OCI-LY7 (cell line): ENCODE measurements at regions not wholly inside any gene's neighbourhood (a gene's known extent, or its start where the extent isn't known, plus 50 kb on each side); places are given as distances from the start of the nearest gene placed in this dataset.

Experiments used
- BruUV-seq: library from RNA; stranded (reverse); fragments of 400-500 nt; replicated peaks from 2 replicates; lab custom pipeline; 2021; lab: Mats Ljungman, UMichigan
- CTCF ChIA-PET: fragments of 300-600 bp; sonication (Branson Sonifier 250); formaldehyde crosslinking; loops from one replicate; lab custom pipeline; 2022; ENCODE audit warnings: antibody characterized with exemption; ENCODE audit not compliant: unreplicated experiment; lab: Charles Lee
- POLR2A ChIA-PET: fragments of 300-600 bp; sonication (Branson Sonifier 250); formaldehyde crosslinking; loops from one replicate; lab custom pipeline; 2022; ENCODE audit warnings: antibody characterized with exemption; lab: Charles Lee
- DNase-seq: peaks from one replicate; pipeline ENCODE4 v3.0.0-alpha.2; 2015; ENCODE audit warnings: low spot score
- H2AFZ ChIP-seq: fragments of 200-600 bp; sonication (generic), shearing (Covaris generic); 2 replicates; pipeline ENCODE4 v1.6.1; 2014; ENCODE audit warnings: mild to moderate bottlenecking, antibody characterized with exemption, low read length, moderate library complexity
- H3K27ac ChIP-seq: fragments of 200-600 bp; sonication (generic); 2 replicates; pipeline ENCODE4 v1.5.1; 2014; ENCODE audit warnings: mixed run types, low read depth, mild to moderate bottlenecking, moderate library complexity, low read length, inconsistent platforms; ENCODE audit not compliant: poor library complexity, severe bottlenecking
- H3K36me3 ChIP-seq: fragments of 200-600 bp; sonication (generic); 2 replicates; pipeline ENCODE4 v1.6.1; 2014; ENCODE audit warnings: mild to moderate bottlenecking, antibody characterized with exemption, low read length, moderate library complexity, mixed read lengths; ENCODE audit not compliant: insufficient read depth
- H3K4me1 ChIP-seq: fragments of 200-600 bp; sonication (generic); 2 replicates; pipeline ENCODE4 v1.5.1; 2014; ENCODE audit warnings: mild to moderate bottlenecking, low read length; ENCODE audit not compliant: insufficient read depth, poor library complexity, severe bottlenecking
- H3K4me2 ChIP-seq: fragments of 200-600 bp; sonication (generic); 2 replicates; pipeline ENCODE4 v1.6.1; 2014; ENCODE audit warnings: mild to moderate bottlenecking, low read length
- H3K4me3 ChIP-seq: fragments of 200-600 bp; sonication (generic); 2 replicates; pipeline ENCODE4 v1.5.1; 2014; ENCODE audit warnings: mild to moderate bottlenecking, low read depth, low read length; ENCODE audit not compliant: poor library complexity, severe bottlenecking
- H3K79me2 ChIP-seq: fragments of 200-600 bp; sonication (generic); 2 replicates; pipeline ENCODE4 v1.6.1; 2016; ENCODE audit warnings: low read depth, mild to moderate bottlenecking, low read length, moderate library complexity, mixed read lengths; ENCODE audit not compliant: insufficient read depth
- H3K9me2 ChIP-seq: fragments of 200-600 bp; sonication (generic); 2 replicates; pipeline ENCODE4 v1.6.1; 2016; ENCODE audit warnings: mild to moderate bottlenecking, low read length, mixed read lengths; ENCODE audit not compliant: insufficient read depth
- H3K9me3 ChIP-seq: fragments of 200-600 bp; sonication (generic); 2 replicates; pipeline ENCODE4 v1.6.1; 2014; ENCODE audit warnings: mild to moderate bottlenecking, mixed run types, low read length, mixed read lengths
- H4K20me1 ChIP-seq: fragments of 200-600 bp; sonication (generic); 2 replicates; pipeline ENCODE4 v1.6.1; 2014; ENCODE audit warnings: mild to moderate bottlenecking, antibody characterized with exemption, low read length, moderate library complexity, mixed read lengths; ENCODE audit not compliant: insufficient read depth
- CTCF ChIP-seq: fragments of 200-600 bp; sonication (generic); conservative IDR thresholded peaks from 2 replicates; pipeline ENCODE4 v1.5.1; 2014; ENCODE audit warnings: mild to moderate bottlenecking, antibody characterized with exemption, low read length, moderate library complexity, mixed read lengths
- EZH2phosphoT487 ChIP-seq: fragments of 200-600 bp; sonication (generic); IDR thresholded peaks from 2 replicates; pipeline ENCODE4 v1.6.1; 2018; ENCODE audit warnings: low read depth, borderline replicate concordance, mild to moderate bottlenecking, mixed run types, antibody characterized with exemption, low read length, moderate library complexity, mixed read lengths
- intact Hi-C: fragments of 100-400 bp; cut with micrococcal nuclease; formaldehyde crosslinking; loops from one replicate; pipeline ENCODE4 v1.10.0; 2022; ENCODE audit not compliant: unreplicated experiment

GRCh38 chr12:89834676-89835075, 126.0 kb upstream of the ATP2B1 start:
- Histone ChIP-seq H3K9me3 (no peaks in the 10 kb centered on the region), H3K4me2 (no peak overlapping the region), H3K36me3 (no peaks in the 10 kb centered on the region), H2AFZ (no peak overlapping the region), H3K79me2 (no peaks in the 10 kb centered on the region), H4K20me1 (no peaks in the 10 kb centered on the region), H3K9me2 (no peaks in the 10 kb centered on the region), H3K4me3 (no peak overlapping the region), H3K4me1 (peaks cover 20% of the 10 kb centered on the region), H3K27ac (no peak overlapping the region)
- no peak for DNase-seq
- ChIA-PET POLR2A (interaction anchor here (0.7 to 1.1 kb wide), 3 partner anchors 8 to 245 kb away, joined by 3 read pairs; no protein-coding TSS in a partner anchor), CTCF (no interaction called here)
- BruUV-seq, result no TSS peak
- TF ChIP-seq EZH2phosphoT487, result no peak
- TF ChIP-seq CTCF, result no peak
- intact Hi-C loops, result no loop called here

- Histone ChIP-seq H3K4me2 (no peak overlapping the region), H4K20me1 (no peaks in the 10 kb centered on the region), H3K27ac (no peak overlapping the region), H3K9me3 (no peaks in the 10 kb centered on the region), H3K9me2 (no peaks in the 10 kb centered on the region), H3K4me1 (peaks cover 9% of the 10 kb centered on the region), H3K36me3 (no peaks in the 10 kb centered on the region), H3K4me3 (no peak overlapping the region), H2AFZ (peak overlapping the region; percentile 22; the same call in 1 of the 2 replicates), H3K79me2 (no peaks in the 10 kb centered on the region)
- TF ChIP-seq CTCF (no peak), EZH2phosphoT487 (no peak)
- CTCF ChIA-PET, result no interaction called here
- no TSS peak for BruUV-seq
- intact Hi-C loops, result no loop called here
- POLR2A ChIA-PET, result interaction anchor here (0.9 to 1.1 kb wide), 3 partner anchors 9 to 246 kb away, joined by 3 read pairs; no protein-coding TSS in a partner anchor
- no peak for DNase-seq
Measured at GRCh38 chr12:89833337-89834252, 125.0 kb upstream of the ATP2B1 start.

- CTCF ChIA-PET, result no interaction called here
- Histone ChIP-seq H3K9me3 (no peaks in the 10 kb centered on the region), H3K4me3 (no peak overlapping the region), H3K4me1 (no peaks in the 10 kb centered on the region), H3K79me2 (no peaks in the 10 kb centered on the region), H3K9me2 (no peaks in the 10 kb centered on the region), H3K4me2 (no peak overlapping the region), H3K36me3 (no peaks in the 10 kb centered on the region), H4K20me1 (no peaks in the 10 kb centered on the region), H2AFZ (no peak overlapping the region), H3K27ac (no peak overlapping the region)
- no peak for DNase-seq
- intact Hi-C loops, result no loop called here
- no peak for TF ChIP-seq CTCF
- TF ChIP-seq EZH2phosphoT487, result no peak
- POLR2A ChIA-PET, result interaction anchor here (1.1 kb wide), 1 partner anchor 10 kb away, joined by 4 read pairs; no protein-coding TSS in a partner anchor
- BruUV-seq, result no TSS peak
Measured at GRCh38 chr12:89832336-89832735, 123.7 kb upstream of the ATP2B1 start.
